Nephron progenitor cell (in vitro differentiated cells): ENCODE measurements at regions not wholly inside any gene's neighbourhood (a gene's known extent, or its start where the extent isn't known, plus 50 kb on each side); places are given as distances from the start of the nearest gene placed in this dataset.

Experiments used
- DNase-seq: peaks from one replicate; pipeline ENCODE4 v3.0.0; 2021
- H3K27ac Mint-ChIP-seq: 2 replicates; pipeline ENCODE4 v1.8.0; 2021; ENCODE audit warnings: mild to moderate bottlenecking, moderate library complexity, mixed read lengths
- H3K27me3 Mint-ChIP-seq: 2 replicates; pipeline ENCODE4 v1.8.0; 2021; ENCODE audit warnings: mild to moderate bottlenecking, low read depth, mixed read lengths; ENCODE audit not compliant: poor library complexity
- H3K36me3 Mint-ChIP-seq: 2 replicates; pipeline ENCODE4 v1.8.0; 2021; ENCODE audit warnings: low read depth, mixed read lengths
- H3K4me1 Mint-ChIP-seq: 2 replicates; pipeline ENCODE4 v1.8.0; 2021; ENCODE audit warnings: mixed read lengths
- H3K4me3 Mint-ChIP-seq: 2 replicates; pipeline ENCODE4 v1.8.0; 2021; ENCODE audit warnings: mild to moderate bottlenecking, moderate library complexity, mixed read lengths
- H3K9me3 Mint-ChIP-seq: 2 replicates; pipeline ENCODE4 v1.8.0; 2021; ENCODE audit warnings: mild to moderate bottlenecking, moderate library complexity, mixed read lengths
- TF ChIP-seq, protein P1 (sequence below): fragments of 200-600 bp; sonication (generic); IDR thresholded peaks from 2 replicates; pipeline ENCODE4 v1.5.0; 2021; ENCODE audit warnings: antibody characterized with exemption

- Mint-ChIP-seq H3K27ac (no peak overlapping the region), H3K36me3 (peaks cover 52% of the 10 kb centered on the region), H3K4me1 (no peaks in the 10 kb centered on the region), H3K4me3 (no peak overlapping the region), H3K27me3 (peaks cover 13% of the 10 kb centered on the region), H3K9me3 (peaks cover 43% of the 10 kb centered on the region)
- no peak for DNase-seq
- TF ChIP-seq, protein P1, sequence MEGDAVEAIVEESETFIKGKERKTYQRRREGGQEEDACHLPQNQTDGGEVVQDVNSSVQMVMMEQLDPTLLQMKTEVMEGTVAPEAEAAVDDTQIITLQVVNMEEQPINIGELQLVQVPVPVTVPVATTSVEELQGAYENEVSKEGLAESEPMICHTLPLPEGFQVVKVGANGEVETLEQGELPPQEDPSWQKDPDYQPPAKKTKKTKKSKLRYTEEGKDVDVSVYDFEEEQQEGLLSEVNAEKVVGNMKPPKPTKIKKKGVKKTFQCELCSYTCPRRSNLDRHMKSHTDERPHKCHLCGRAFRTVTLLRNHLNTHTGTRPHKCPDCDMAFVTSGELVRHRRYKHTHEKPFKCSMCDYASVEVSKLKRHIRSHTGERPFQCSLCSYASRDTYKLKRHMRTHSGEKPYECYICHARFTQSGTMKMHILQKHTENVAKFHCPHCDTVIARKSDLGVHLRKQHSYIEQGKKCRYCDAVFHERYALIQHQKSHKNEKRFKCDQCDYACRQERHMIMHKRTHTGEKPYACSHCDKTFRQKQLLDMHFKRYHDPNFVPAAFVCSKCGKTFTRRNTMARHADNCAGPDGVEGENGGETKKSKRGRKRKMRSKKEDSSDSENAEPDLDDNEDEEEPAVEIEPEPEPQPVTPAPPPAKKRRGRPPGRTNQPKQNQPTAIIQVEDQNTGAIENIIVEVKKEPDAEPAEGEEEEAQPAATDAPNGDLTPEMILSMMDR: no peak
These were observed 225.4 kb downstream of the SATB1 start for GRCh38 chr3:18199757-18200156.

DNA sequence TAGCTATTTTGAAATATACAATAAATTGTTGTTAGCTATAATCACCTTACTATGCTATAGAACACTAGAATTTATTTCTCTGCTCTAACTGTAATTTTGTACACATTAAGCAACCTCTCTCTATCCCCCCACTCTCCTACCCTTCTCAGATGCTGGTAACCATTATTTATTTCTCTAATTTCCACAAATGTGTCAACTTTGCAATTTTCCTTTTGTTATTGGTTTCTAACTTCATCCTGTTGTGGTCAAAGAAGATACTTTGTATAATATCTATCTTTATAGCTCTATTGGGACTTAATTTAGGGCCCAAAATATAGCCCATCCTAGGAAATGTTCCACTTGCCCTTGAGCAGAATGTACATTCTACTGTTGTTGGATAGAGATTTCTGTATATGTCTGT is 229.3 kb downstream of the SATB1 start:
- peaks cover 47% of the 10 kb centered on the region for H3K9me3 Mint-ChIP-seq
- H3K4me3 Mint-ChIP-seq: no peak overlapping the region
- H3K27ac Mint-ChIP-seq: no peak overlapping the region
- peaks cover 52% of the 10 kb centered on the region for H3K36me3 Mint-ChIP-seq
- H3K27me3 Mint-ChIP-seq: peaks cover 7% of the 10 kb centered on the region
- DNase-seq: no peak
- TF ChIP-seq, protein P1: no peak
- H3K4me1 Mint-ChIP-seq: no peaks in the 10 kb centered on the region

- Mint-ChIP-seq H3K36me3 (peaks cover 40% of the 10 kb centered on the region), H3K27ac (no peak overlapping the region), H3K4me1 (no peaks in the 10 kb centered on the region), H3K27me3 (peaks cover 3% of the 10 kb centered on the region), H3K9me3 (peaks cover 35% of the 10 kb centered on the region), H3K4me3 (no peak overlapping the region)
- TF ChIP-seq, protein P1: no peak
- DNase-seq: no peak
These were observed 230.7 kb downstream of the SATB1 start for GRCh38 chr3:18194431-18194830.

DNA sequence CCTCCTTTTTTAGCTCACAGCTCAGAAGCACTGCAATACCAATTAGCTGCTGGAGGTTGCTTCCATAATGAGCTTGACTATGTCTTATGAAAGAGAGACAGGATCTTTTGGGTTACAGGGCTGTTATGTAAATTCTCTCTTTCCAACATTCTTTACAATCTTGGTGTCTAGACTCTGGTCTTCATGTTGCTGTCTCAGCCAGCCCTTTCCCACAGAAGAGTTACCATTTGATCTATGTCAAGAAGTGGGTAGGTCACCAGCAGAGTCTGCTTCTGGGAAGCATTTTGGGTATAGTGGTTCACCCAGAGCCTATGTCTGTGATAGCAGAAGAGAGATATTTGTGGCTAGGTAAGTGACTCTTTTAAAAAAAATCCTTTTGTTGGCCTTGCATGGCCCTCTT is 234.5 kb downstream of the SATB1 start:
- Mint-ChIP-seq H3K4me3 (no peak overlapping the region), H3K9me3 (peaks cover 4% of the 10 kb centered on the region), H3K4me1 (no peaks in the 10 kb centered on the region), H3K36me3 (peaks cover 12% of the 10 kb centered on the region), H3K27me3 (no peaks in the 10 kb centered on the region), H3K27ac (no peak overlapping the region)
- no peak for DNase-seq
- TF ChIP-seq, protein P1: no peak

DNA sequence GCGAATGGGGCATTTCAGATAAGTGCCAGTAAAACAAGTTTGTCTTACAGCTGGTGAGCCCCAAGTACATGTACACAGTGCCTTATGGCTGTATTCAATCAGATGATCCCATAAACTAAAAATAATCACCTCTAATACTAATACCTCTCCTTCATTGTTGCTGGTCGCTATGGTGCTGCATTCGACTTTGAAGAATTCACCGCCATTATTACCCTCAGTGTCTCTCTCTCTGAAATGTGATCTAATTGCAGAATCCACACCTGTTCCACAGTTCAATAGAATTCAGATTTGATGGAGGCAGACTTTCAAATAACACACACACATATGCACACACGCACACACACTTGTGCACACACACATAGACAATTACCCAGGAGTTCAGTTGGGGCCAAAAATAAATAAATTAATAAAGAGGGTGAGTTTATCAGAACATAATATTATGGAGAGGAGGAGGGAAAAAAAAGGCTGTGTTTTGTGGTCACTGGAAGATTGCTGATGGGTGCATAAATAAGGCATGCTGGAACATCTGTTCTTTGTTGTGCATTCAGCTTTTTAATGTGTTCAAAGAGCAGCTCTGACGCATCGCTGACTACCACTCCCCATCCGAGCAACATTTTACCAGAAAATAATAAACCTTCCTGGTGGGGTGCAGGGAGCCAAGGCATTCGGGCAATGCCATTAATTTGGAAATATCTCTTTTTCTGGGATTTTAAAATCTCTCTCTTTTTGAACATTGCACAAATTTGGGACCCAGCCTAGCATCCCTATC is 235.7 kb downstream of the SATB1 start:
- no peak overlapping the region for H3K27ac Mint-ChIP-seq
- H3K9me3 Mint-ChIP-seq: peaks cover 2% of the 10 kb centered on the region
- DNase-seq: no peak
- H3K4me1 Mint-ChIP-seq: no peaks in the 10 kb centered on the region
- peaks cover 2% of the 10 kb centered on the region for H3K36me3 Mint-ChIP-seq
- H3K4me3 Mint-ChIP-seq: no peak overlapping the region
- no peaks in the 10 kb centered on the region for H3K27me3 Mint-ChIP-seq
- TF ChIP-seq, protein P1: no peak

GRCh38 chr3:18188491-18188890 is 236.6 kb downstream of the SATB1 start:
- TF ChIP-seq, protein P1: no peak
- H3K36me3 Mint-ChIP-seq: no peaks in the 10 kb centered on the region
- H3K9me3 Mint-ChIP-seq: no peaks in the 10 kb centered on the region
- no peak for DNase-seq
- no peak overlapping the region for H3K4me3 Mint-ChIP-seq
- H3K27ac Mint-ChIP-seq: no peak overlapping the region
- H3K4me1 Mint-ChIP-seq: no peaks in the 10 kb centered on the region
- no peaks in the 10 kb centered on the region for H3K27me3 Mint-ChIP-seq
